Kidney glomerular epithelial cell (primary cell): ENCODE measurements at regions not wholly inside any gene's neighbourhood (a gene's known extent, or its start where the extent isn't known, plus 50 kb on each side); places are given as distances from the start of the nearest gene placed in this dataset.

ENCODE experiments used
- DNase-seq: peaks from one replicate; lab custom pipeline; 2025; lab: John Stamatoyannopoulos, UW

GRCh38 chr5:3393920-3394597 lies 201.6 kb upstream of the IRX1 start:
- no peak for DNase-seq

- no peak for DNase-seq
These were observed 202.3 kb upstream of the IRX1 start for GRCh38 chr5:3393122-3393919.

GRCh38 chr5:3392306-3392939 lies 203.2 kb upstream of the IRX1 start:
- DNase-seq, result no peak

- no peak for DNase-seq
These were observed 204.4 kb upstream of the IRX1 start for GRCh38 chr5:3391210-3391609.

- no peak for DNase-seq
These were observed 206.1 kb upstream of the IRX1 start for GRCh38 chr5:3389471-3390026.

- DNase-seq, result no peak
These were observed 209.0 kb upstream of the IRX1 start for GRCh38 chr5:3386637-3387036.

- no peak for DNase-seq
These were observed 209.6 kb upstream of the IRX1 start for GRCh38 chr5:3385991-3386519.

GRCh38 chr5:3384531-3384930 lies 211.1 kb upstream of the IRX1 start:
- no peak for DNase-seq

GRCh38 chr5:3382782-3383181 lies 212.8 kb upstream of the IRX1 start:
- DNase-seq, result no peak

- no peak for DNase-seq
These were observed 213.5 kb upstream of the IRX1 start for GRCh38 chr5:3382151-3382550.

- DNase-seq, result no peak
These were observed 214.3 kb upstream of the IRX1 start for GRCh38 chr5:3381206-3381825.

- no peak for DNase-seq
These were observed 214.9 kb upstream of the IRX1 start for GRCh38 chr5:3380689-3381088.

- DNase-seq, result no peak
These were observed 217.8 kb upstream of the IRX1 start for GRCh38 chr5:3377831-3378230.

- no peak for DNase-seq
These were observed 218.5 kb upstream of the IRX1 start for GRCh38 chr5:3377176-3377575.

- no peak for DNase-seq
These were observed 219.0 kb upstream of the IRX1 start for GRCh38 chr5:3376611-3377010.

GRCh38 chr5:3375586-3376311 lies 219.9 kb upstream of the IRX1 start:
- no peak for DNase-seq

GRCh38 chr5:3373391-3373790 lies 222.2 kb upstream of the IRX1 start:
- DNase-seq, result no peak

GRCh38 chr5:3372289-3372688 lies 223.3 kb upstream of the IRX1 start:
- no peak for DNase-seq

- DNase-seq, result no peak
These were observed 230.0 kb upstream of the IRX1 start for GRCh38 chr5:3365501-3366215.

GRCh38 chr5:3364941-3365340 lies 230.7 kb upstream of the IRX1 start:
- DNase-seq, result no peak

GRCh38 chr5:3364433-3364832 lies 231.2 kb upstream of the IRX1 start:
- no peak for DNase-seq
